ENCODE measurements at regions not wholly inside any gene's neighbourhood (a gene's known extent, or its start where the extent isn't known, plus 50 kb on each side); places are given as distances from the start of the nearest gene placed in this dataset.
"Not testable (repeated sequence)": the region's sequence is repeated elsewhere in the genome, so short reads cannot be mapped to it uniquely, and the experiment has no call there.

GRCh38 chr1:146399225-146399624, 170.4 kb upstream of the NOTCH2NLA start:
- TF ChIP-seq POLR2AphosphoS5, CTCF (IDR thresholded peaks at IDR 0.05): not testable (repeated sequence)
